Hepatocyte (in vitro differentiated cells): ENCODE measurements at regions not wholly inside any gene's neighbourhood (a gene's known extent, or its start where the extent isn't known, plus 50 kb on each side); places are given as distances from the start of the nearest gene placed in this dataset.

Source experiments
- DNase-seq: peaks from one replicate; pipeline ENCODE4 v3.0.0-alpha.2; 2016; ENCODE audit warnings: low spot score
- H2AFZ ChIP-seq: fragments of 200-600 bp; sonication (generic); 2 replicates; pipeline ENCODE4 v1.6.0; 2016; ENCODE audit warnings: antibody characterized with exemption, mild to moderate bottlenecking
- H3K27ac ChIP-seq: fragments of 200-600 bp; sonication (generic); 2 replicates; pipeline ENCODE4 v1.5.1; 2016; ENCODE audit warnings: mild to moderate bottlenecking
- H3K27me3 ChIP-seq: fragments of 200-600 bp; sonication (generic); 2 replicates; pipeline ENCODE4 v1.6.1; 2016
- H3K36me3 ChIP-seq: fragments of 200-600 bp; sonication (generic); replicated peaks from 2 replicates; pipeline ENCODE4 v1.5.1; 2016; ENCODE audit warnings: low read depth; ENCODE audit not compliant: insufficient read depth
- H3K4me1 ChIP-seq: fragments of 200-600 bp; sonication (generic); 2 replicates; pipeline ENCODE4 v1.5.1; 2016; ENCODE audit warnings: mild to moderate bottlenecking, moderate library complexity; ENCODE audit not compliant: insufficient read depth
- H3K4me2 ChIP-seq: fragments of 200-600 bp; sonication (generic); 2 replicates; pipeline ENCODE4 v1.6.0; 2016
- H3K4me3 ChIP-seq: fragments of 200-600 bp; sonication (generic); 2 replicates; pipeline ENCODE4 v1.5.1; 2016; ENCODE audit warnings: mild to moderate bottlenecking
- H3K79me2 ChIP-seq: fragments of 200-600 bp; sonication (generic); 2 replicates; pipeline ENCODE4 v1.6.0; 2017; ENCODE audit warnings: mild to moderate bottlenecking
- H3K9me2 ChIP-seq: fragments of 200-600 bp; sonication (generic); replicated peaks from 2 replicates; pipeline ENCODE4 v1.6.0; 2017; ENCODE audit warnings: mild to moderate bottlenecking; ENCODE audit not compliant: insufficient read depth
- H3K9me3 ChIP-seq: fragments of 200-600 bp; sonication (generic); 2 replicates; pipeline ENCODE4 v1.5.1; 2016; ENCODE audit warnings: low read depth, mild to moderate bottlenecking
- H4K20me1 ChIP-seq: fragments of 200-600 bp; sonication (generic); 2 replicates; pipeline ENCODE4 v1.6.0; 2016; ENCODE audit warnings: mild to moderate bottlenecking; ENCODE audit not compliant: insufficient read depth, poor library complexity, severe bottlenecking
- EZH2 ChIP-seq: fragments of 200-600 bp; sonication (generic); IDR thresholded peaks from 2 replicates; pipeline ENCODE4 v1.6.1; 2016; ENCODE audit warnings: antibody characterized with exemption, mild to moderate bottlenecking, borderline replicate concordance
- EZH2phosphoT487 ChIP-seq: fragments of 200-600 bp; sonication (generic); IDR thresholded peaks from one replicate; pipeline ENCODE4 v1.6.1; 2018; ENCODE audit warnings: antibody characterized with exemption, mild to moderate bottlenecking, low read depth, moderate library complexity; ENCODE audit not compliant: unreplicated experiment, severe bottlenecking
- WGBS: methylation state at CpG from one replicate; pipeline ENCODE4 v1.1.6; 2016; ENCODE audit warnings: low lambda C conversion rate; ENCODE audit errors: missing lambda C conversion rate; 5-methylcytosine and 5-hydroxymethylcytosine counted together
- TF ChIP-seq, protein P1 (sequence below): fragments of 200-600 bp; sonication (generic); IDR thresholded peaks from 2 replicates; pipeline ENCODE4 v1.5.1; 2016; ENCODE audit warnings: antibody characterized with exemption, mild to moderate bottlenecking; ENCODE audit not compliant: poor library complexity

DNA sequence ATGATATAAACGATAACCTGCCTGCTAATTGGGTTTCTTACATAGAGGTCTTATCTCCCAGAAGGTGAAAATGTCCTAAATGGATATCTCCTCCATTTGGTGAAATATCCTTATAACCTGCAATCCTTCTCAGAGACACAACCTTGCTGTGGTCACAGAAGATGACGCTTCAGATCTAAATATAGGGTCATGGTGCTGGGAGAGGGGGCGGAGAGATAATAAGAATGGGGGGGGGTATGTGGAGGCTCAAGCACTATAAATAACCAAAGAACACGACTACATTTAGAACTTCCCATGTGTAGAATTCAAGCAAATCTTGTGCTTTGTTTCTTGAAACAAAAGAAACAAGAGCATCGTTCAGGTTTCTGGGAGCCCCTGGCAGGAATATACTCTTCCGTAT lies 260.6 kb upstream of the ESRRG start:
- TF ChIP-seq, protein P1, sequence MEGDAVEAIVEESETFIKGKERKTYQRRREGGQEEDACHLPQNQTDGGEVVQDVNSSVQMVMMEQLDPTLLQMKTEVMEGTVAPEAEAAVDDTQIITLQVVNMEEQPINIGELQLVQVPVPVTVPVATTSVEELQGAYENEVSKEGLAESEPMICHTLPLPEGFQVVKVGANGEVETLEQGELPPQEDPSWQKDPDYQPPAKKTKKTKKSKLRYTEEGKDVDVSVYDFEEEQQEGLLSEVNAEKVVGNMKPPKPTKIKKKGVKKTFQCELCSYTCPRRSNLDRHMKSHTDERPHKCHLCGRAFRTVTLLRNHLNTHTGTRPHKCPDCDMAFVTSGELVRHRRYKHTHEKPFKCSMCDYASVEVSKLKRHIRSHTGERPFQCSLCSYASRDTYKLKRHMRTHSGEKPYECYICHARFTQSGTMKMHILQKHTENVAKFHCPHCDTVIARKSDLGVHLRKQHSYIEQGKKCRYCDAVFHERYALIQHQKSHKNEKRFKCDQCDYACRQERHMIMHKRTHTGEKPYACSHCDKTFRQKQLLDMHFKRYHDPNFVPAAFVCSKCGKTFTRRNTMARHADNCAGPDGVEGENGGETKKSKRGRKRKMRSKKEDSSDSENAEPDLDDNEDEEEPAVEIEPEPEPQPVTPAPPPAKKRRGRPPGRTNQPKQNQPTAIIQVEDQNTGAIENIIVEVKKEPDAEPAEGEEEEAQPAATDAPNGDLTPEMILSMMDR: no peak
- TF ChIP-seq EZH2phosphoT487: no peak
- no peak for TF ChIP-seq EZH2
- 85% methylated on average over 6 of the region's 6 CpGs for WGBS
- Histone ChIP-seq H3K4me2 (no peak overlapping the region), H4K20me1 (no peaks in the 10 kb centered on the region), H3K4me1 (no peaks in the 10 kb centered on the region), H3K9me2 (no peaks in the 10 kb centered on the region), H3K36me3 (no peaks in the 10 kb centered on the region), H3K79me2 (no peaks in the 10 kb centered on the region), H3K27me3 (no peaks in the 10 kb centered on the region), H3K9me3 (no peaks in the 10 kb centered on the region), H2AFZ (no peak overlapping the region), H3K4me3 (no peak overlapping the region), H3K27ac (no peak overlapping the region)
- no peak for DNase-seq

DNA sequence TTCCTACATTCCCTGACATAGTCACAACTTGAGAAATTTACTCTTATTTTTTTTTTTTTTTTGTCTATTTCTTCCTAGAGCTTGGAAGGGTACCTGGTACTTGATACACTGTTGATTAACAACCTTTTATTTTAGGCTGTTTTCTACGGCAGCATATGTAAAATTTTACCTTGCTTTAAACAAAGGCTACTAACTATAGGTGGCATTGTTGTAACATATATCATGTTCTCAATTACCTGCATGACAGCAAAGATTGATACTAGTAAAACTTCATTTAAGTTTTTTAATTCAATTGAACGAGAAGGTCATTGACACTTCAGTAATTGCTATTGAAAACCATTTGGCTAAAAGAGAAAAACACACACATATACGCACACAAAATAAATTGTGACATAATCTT lies 238.3 kb upstream of the ESRRG start:
- Histone ChIP-seq H2AFZ (no peak overlapping the region), H3K4me2 (no peak overlapping the region), H3K36me3 (no peaks in the 10 kb centered on the region), H3K27ac (no peak overlapping the region), H3K27me3 (no peaks in the 10 kb centered on the region), H3K9me2 (no peaks in the 10 kb centered on the region), H3K79me2 (no peaks in the 10 kb centered on the region), H4K20me1 (no peaks in the 10 kb centered on the region), H3K9me3 (no peaks in the 10 kb centered on the region), H3K4me3 (no peak overlapping the region), H3K4me1 (no peaks in the 10 kb centered on the region)
- no peak for DNase-seq
- WGBS: 52% methylated on average over 3 of the region's 3 CpGs
- no peak for TF ChIP-seq EZH2
- TF ChIP-seq, protein P1: peak; percentile 23

- Histone ChIP-seq H3K27ac (no peak overlapping the region), H3K9me3 (no peaks in the 10 kb centered on the region), H2AFZ (no peak overlapping the region), H3K4me3 (no peak overlapping the region), H3K79me2 (no peaks in the 10 kb centered on the region), H3K36me3 (no peaks in the 10 kb centered on the region), H3K27me3 (no peaks in the 10 kb centered on the region), H3K4me2 (no peak overlapping the region), H3K4me1 (no peaks in the 10 kb centered on the region), H3K9me2 (no peaks in the 10 kb centered on the region), H4K20me1 (no peaks in the 10 kb centered on the region)
- no peak for DNase-seq
- TF ChIP-seq, protein P1: no peak
- TF ChIP-seq EZH2phosphoT487 (no peak), EZH2 (no peak)
These were observed 237.5 kb upstream of the ESRRG start for GRCh38 chr1:216960716-216961115.

DNA sequence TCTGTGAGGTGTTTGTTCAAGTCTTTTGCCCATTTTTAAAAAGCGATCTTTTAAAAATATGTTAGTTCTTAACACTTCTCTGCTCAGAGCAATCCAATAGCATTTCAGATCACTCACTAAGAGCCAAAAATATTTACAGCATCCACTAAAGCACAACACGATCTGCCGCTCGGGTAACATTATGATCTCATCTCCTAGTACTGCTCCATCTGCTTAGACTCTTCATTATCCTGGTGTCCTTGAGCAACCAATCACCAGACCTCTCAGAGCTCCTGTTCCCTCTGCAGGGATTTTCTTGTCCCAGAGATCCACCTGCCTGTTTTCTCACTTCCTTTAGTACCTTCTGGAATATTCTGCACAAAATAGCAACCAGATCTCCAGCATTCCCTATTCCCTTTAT lies 235.3 kb upstream of the ESRRG start:
- TF ChIP-seq EZH2phosphoT487: no peak
- no peak for TF ChIP-seq EZH2
- TF ChIP-seq, protein P1: no peak
- Histone ChIP-seq H3K4me1 (no peaks in the 10 kb centered on the region), H3K9me3 (no peaks in the 10 kb centered on the region), H4K20me1 (no peaks in the 10 kb centered on the region), H3K4me3 (no peak overlapping the region), H3K9me2 (no peaks in the 10 kb centered on the region), H3K79me2 (no peaks in the 10 kb centered on the region), H3K27ac (no peak overlapping the region), H3K27me3 (no peaks in the 10 kb centered on the region), H3K36me3 (no peaks in the 10 kb centered on the region), H3K4me2 (no peak overlapping the region), H2AFZ (no peak overlapping the region)
- no peak for DNase-seq
- WGBS: 90% methylated on average over 4 of the region's 4 CpGs
